ENCODE measurements at regions not wholly inside any gene's neighbourhood (a gene's known extent, or its start where the extent isn't known, plus 50 kb on each side); places are given as distances from the start of the nearest gene placed in this dataset.

DNA sequence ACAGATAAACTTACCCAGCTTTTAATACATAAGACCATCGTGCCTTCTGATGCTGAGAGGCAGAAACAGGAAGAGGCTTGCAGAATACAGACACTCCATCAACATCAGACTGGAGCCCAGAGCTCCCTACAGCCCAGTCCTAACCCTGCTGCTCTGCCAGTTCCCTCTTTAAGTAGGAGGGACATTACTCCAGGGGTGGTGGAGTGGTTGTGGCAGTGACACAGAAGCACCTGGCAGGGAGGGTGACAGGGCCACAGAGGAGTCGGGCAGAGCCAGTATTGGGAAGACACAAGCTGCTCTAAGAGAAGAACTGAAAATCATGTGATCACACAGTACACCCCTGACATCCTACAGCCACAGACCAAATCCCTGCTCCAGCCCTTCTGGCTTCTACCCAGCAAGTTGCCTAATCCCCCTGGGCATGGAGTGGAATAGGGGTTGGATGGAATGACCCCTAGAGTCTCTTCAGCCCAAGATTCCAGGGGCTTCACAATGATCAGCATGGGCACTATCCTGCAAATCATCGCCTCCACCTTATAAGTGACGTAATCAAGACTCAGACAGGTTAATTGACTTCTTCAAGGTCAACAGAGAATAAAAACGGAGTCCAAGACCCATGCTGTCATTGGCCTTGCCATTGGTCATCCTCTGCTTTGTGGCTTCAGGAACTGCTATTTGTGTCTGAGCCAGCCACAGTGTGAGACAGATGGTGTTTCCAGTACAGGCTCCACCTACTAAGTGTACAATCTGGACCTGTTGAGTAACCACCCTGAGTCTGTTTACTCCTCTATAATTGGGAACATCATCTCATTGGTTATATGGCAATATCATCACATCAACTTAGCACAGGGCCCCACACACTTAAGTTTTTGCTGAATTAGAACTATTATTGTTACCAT lies 61.1 kb upstream of the ZMIZ1 start:
- DNase-seq = no peak

- no peak for DNase-seq
These were observed 59.6 kb upstream of the ZMIZ1 start for GRCh38 chr10:79009145-79009544.

- no peak for DNase-seq
These were observed 56.2 kb upstream of the ZMIZ1 start for GRCh38 chr10:79012567-79012966.

GRCh38 chr10:79013406-79013987 lies 55.3 kb upstream of the ZMIZ1 start:
- DNase-seq = no peak

DNA sequence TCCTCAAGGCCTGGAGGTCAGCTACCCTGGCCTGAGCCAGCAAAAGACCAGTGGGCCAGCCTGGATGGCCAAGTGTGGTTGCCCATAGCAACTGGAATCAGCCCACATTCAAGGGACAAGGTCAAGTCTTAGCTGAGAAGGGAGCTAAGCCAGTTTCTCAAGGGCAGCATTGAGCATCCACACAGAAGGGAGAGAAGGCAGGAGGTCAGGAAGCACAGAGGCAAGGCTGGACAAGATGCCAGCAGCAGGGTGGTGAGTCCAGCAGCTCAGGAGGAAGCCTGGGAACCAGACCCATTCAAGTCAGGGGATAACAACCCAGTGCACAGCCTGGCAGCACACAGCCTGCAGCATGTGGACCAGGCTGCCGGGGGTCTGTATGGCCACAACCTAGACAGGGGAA lies 54.0 kb upstream of the ZMIZ1 start:
- DNase-seq = no peak

DNA sequence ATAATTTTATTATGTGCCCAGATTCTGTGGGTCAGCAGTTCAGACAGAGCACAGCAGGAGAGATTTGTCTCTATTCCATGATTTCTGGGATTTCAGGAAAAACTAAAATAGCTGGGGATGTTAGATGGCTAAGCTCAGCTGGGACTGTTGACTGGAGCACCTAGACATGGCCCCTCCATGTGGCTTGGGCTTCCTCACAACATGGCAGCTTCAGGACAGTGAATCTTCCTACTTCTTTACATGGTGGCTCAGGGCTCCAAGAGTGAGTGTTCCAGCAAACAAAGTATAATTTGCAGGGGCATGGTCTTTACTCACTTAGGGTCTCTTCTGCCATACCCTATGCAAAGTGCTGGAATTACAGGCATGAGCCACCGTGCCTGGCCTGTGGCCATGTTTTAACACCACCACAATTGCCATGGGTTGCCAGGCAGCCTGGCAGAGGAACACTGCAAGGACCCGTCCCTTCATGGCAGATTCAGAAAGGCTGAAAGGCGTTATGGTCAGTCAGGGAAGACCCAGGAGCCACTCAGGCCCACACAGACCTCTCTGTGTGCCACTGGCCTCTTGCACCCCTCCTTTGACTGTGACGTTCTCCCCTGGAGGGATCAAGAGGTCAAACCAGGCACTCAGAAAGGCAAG lies 50.8 kb upstream of the ZMIZ1 start:
- no peak for DNase-seq

DNA sequence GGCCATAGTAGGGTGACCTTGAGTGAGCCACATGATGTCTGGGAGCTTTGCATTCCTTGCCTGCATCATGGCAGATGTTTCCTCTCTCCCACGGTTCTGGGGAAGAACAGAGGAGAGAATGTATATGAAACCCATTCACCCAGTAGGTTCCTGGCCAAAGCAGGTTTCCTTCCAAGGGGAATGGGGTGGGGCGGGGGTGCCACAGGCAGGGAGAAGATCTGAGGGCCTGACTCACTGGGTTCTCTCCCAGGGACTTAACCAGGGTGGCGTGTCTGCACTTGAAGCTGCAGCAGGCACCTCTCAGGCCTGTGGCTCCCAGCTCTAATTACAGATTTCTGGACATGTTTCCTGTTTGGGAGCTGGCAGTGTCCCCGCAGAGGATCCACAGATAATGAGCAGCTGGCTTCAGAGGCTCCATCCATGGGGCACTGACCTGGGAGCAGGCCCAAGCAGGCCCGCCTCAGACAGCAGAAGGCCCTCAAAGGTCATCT lies 50.2 kb upstream of the ZMIZ1 start:
- DNase-seq = no peak
